Keratinocyte (primary cell): ENCODE measurements at regions not wholly inside any gene's neighbourhood (a gene's known extent, or its start where the extent isn't known, plus 50 kb on each side); places are given as distances from the start of the nearest gene placed in this dataset.

Experiments
- DNase-seq: peaks from one replicate; pipeline ENCODE4 v3.0.0-alpha.2; 2011; ENCODE audit warnings: low read depth, missing footprints, low spot score
- FAIRE-seq: peaks from 2 replicates; lab custom pipeline; 2011; peaks lifted over from hg19 to GRCh38; lab: Jason Lieb, UNC
- H2AFZ ChIP-seq: 2 replicates; pipeline ENCODE4 v1.6.0; 2012; ENCODE audit warnings: low read length, control low read depth, inconsistent platforms; ENCODE audit not compliant: control insufficient read depth
- H3K27ac ChIP-seq: 2 replicates; pipeline ENCODE4 v1.5.1; 2011; ENCODE audit warnings: low read length; ENCODE audit not compliant: control insufficient read depth, insufficient read depth
- H3K27me3 ChIP-seq: 3 replicates; pipeline ENCODE4 v1.6.0; 2011; ENCODE audit warnings: low read length; ENCODE audit not compliant: control insufficient read depth, insufficient read depth; ENCODE audit errors: extremely low read depth
- H3K36me3 ChIP-seq, 2 experiments: 2 replicates in 1 of 2; 3 replicates in 1 of 2; pipeline ENCODE4 v1.5.1; 2011; ENCODE audit warnings: low read length in 2 of 2, mild to moderate bottlenecking in 1 of 2; ENCODE audit not compliant: control insufficient read depth in 2 of 2, insufficient read depth in 2 of 2; ENCODE audit errors: extremely low read depth in 1 of 2
- H3K4me1 ChIP-seq: 3 replicates; pipeline ENCODE4 v1.5.1; 2011; ENCODE audit warnings: low read length; ENCODE audit not compliant: control insufficient read depth, insufficient read depth; ENCODE audit errors: extremely low read depth
- H3K4me2 ChIP-seq: 3 replicates; pipeline ENCODE4 v1.6.0; 2011; ENCODE audit warnings: low read depth, low read length; ENCODE audit not compliant: control insufficient read depth, insufficient read depth; ENCODE audit errors: extremely low read depth
- H3K4me3 ChIP-seq, 3 experiments: fragments of 200-600 bp in 1 of 3; sonication (generic) in 1 of 3; 2 replicates in 2 of 3; 3 replicates in 1 of 3; pipeline ENCODE4 v1.5.1; 2011 to 2016; ENCODE audit warnings: low read length in 3 of 3, mild to moderate bottlenecking in 3 of 3, control low read depth in 2 of 3, inconsistent platforms in 1 of 3, low read depth in 1 of 3, mixed read lengths in 1 of 3, mixed run types in 1 of 3, moderate library complexity in 1 of 3; ENCODE audit not compliant: control insufficient read depth in 2 of 3, insufficient read depth in 2 of 3; ENCODE audit errors: extremely low read depth in 1 of 3
- H3K79me2 ChIP-seq: 2 replicates; pipeline ENCODE4 v1.6.0; 2012; ENCODE audit warnings: low read length; ENCODE audit not compliant: control insufficient read depth, insufficient read depth
- H3K9ac ChIP-seq: 3 replicates; pipeline ENCODE4 v1.6.0; 2011; ENCODE audit warnings: low read length; ENCODE audit not compliant: control insufficient read depth, insufficient read depth; ENCODE audit errors: extremely low read depth
- H3K9me1 ChIP-seq: 3 replicates; pipeline ENCODE4 v1.6.0; 2011; ENCODE audit warnings: low read length; ENCODE audit not compliant: control insufficient read depth, insufficient read depth; ENCODE audit errors: extremely low read depth
- H3K9me3 ChIP-seq: 2 replicates; pipeline ENCODE4 v1.5.1; 2012; ENCODE audit warnings: low read depth, low read length; ENCODE audit not compliant: control insufficient read depth
- H4K20me1 ChIP-seq: 3 replicates; pipeline ENCODE4 v1.6.0; 2011; ENCODE audit warnings: low read length; ENCODE audit not compliant: control insufficient read depth, insufficient read depth; ENCODE audit errors: extremely low read depth
- EZH2 ChIP-seq: IDR thresholded peaks from one replicate; pipeline ENCODE4 v1.6.1; 2012; ENCODE audit warnings: inconsistent platforms, mild to moderate bottlenecking, low read length, moderate library complexity
- dilution Hi-C: fragments of 300-500 bp; cut with MboI; formaldehyde crosslinking; loops from one replicate; pipeline ENCODE4 v1.7.0; 2020; ENCODE audit warnings: low sequenced_read_pairs; ENCODE audit not compliant: extremely low pct_ligation_motif_present
- TF ChIP-seq, protein P1 (sequence below), 3 experiments: IDR thresholded peaks in 1 of 3; conservative IDR thresholded peaks in 1 of 3; optimal IDR thresholded peaks in 1 of 3; 2 replicates in 2 of 3; 3 replicates in 1 of 3; pipeline versions ENCODE3 to v1.5.1; 2011; ENCODE audit warnings: low read length in 3 of 3, mild to moderate bottlenecking in 3 of 3, moderate library complexity in 2 of 3, control low read depth in 1 of 3, inconsistent platforms in 1 of 3; ENCODE audit not compliant: insufficient read depth in 2 of 3; ENCODE audit errors: extremely low read depth in 1 of 3

DNA sequence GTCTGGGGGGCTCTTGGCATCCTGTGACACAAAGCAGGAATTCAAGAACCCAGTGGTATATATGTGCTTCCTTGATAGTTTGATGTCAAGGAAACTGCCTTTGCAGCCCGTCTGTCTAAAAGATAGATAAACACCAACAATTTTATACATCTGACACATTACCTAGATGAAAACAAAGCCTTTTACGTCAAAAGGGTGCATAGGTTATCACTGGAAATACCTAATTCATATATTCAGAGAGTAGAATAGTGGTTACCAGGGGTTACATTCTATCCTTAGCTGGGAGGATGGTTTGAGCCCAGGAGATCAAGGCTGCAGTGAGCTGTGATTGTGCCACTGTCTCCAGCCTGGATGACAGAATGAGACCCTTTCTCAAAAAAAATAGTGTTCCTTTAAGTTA, 356.9 kb upstream of the RASGRP1 start:
- H3K79me2 ChIP-seq = no peaks in the 10 kb centered on the region
- no peak overlapping the region for H3K4me3 ChIP-seq
- H3K4me1 ChIP-seq = no peaks in the 10 kb centered on the region
- H3K36me3 ChIP-seq = no peaks in the 10 kb centered on the region
- H3K9ac ChIP-seq = no peak overlapping the region
- TF ChIP-seq, protein P1, sequence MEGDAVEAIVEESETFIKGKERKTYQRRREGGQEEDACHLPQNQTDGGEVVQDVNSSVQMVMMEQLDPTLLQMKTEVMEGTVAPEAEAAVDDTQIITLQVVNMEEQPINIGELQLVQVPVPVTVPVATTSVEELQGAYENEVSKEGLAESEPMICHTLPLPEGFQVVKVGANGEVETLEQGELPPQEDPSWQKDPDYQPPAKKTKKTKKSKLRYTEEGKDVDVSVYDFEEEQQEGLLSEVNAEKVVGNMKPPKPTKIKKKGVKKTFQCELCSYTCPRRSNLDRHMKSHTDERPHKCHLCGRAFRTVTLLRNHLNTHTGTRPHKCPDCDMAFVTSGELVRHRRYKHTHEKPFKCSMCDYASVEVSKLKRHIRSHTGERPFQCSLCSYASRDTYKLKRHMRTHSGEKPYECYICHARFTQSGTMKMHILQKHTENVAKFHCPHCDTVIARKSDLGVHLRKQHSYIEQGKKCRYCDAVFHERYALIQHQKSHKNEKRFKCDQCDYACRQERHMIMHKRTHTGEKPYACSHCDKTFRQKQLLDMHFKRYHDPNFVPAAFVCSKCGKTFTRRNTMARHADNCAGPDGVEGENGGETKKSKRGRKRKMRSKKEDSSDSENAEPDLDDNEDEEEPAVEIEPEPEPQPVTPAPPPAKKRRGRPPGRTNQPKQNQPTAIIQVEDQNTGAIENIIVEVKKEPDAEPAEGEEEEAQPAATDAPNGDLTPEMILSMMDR (optimal IDR thresholded peaks at IDR 0.05 in 1 of 3, IDR thresholded peaks at IDR 0.05 in 1 of 3, conservative IDR thresholded peaks at IDR 0.05 in 1 of 3; ENCODE audit: extremely low read depth in 1 of 3, insufficient read depth in 2 of 3, low read length in 3 of 3) = no peak
- TF ChIP-seq EZH2 = no peak
- no peaks in the 10 kb centered on the region for H3K9me1 ChIP-seq
- H3K4me2 ChIP-seq = no peak overlapping the region
- DNase-seq (no peak), FAIRE-seq (no peak)
- dilution Hi-C loops = no loop called here
- H2AFZ ChIP-seq = no peak overlapping the region
- no peak overlapping the region for H3K27ac ChIP-seq
- H4K20me1 ChIP-seq = no peaks in the 10 kb centered on the region
- H3K9me3 ChIP-seq = no peaks in the 10 kb centered on the region
- H3K27me3 ChIP-seq = no peaks in the 10 kb centered on the region

DNA sequence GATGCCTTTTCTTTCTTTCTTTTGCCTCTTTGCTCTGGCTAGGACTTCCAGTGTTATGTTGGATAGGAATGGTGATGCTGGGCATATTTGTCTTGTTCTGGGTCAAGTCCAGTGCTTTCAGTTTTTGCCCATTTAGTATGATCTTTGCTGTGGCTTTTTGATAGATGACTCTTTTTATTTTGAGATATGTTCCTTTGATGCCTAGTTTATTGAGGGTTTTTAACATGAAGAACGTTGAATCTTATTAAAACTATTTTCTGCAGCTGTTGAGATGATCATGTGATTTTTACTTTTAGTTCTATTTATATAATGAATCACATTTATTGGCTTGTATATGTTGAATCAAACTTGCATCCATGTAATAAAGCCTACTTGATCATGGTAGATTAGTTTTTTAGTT, 363.8 kb upstream of the RASGRP1 start:
- Histone ChIP-seq H3K9ac (no peak overlapping the region), H2AFZ (no peak overlapping the region), H4K20me1 (no peaks in the 10 kb centered on the region), H3K36me3 (no peaks in the 10 kb centered on the region), H3K79me2 (no peaks in the 10 kb centered on the region), H3K27ac (no peak overlapping the region), H3K9me1 (no peaks in the 10 kb centered on the region), H3K4me1 (no peaks in the 10 kb centered on the region), H3K4me3 (no peak overlapping the region), H3K4me2 (no peak overlapping the region), H3K27me3 (no peaks in the 10 kb centered on the region), H3K9me3 (no peaks in the 10 kb centered on the region)
- FAIRE-seq (no peak), DNase-seq (no peak)
- TF ChIP-seq, protein P1 (optimal IDR thresholded peaks at IDR 0.05 in 1 of 3, IDR thresholded peaks at IDR 0.05 in 1 of 3, conservative IDR thresholded peaks at IDR 0.05 in 1 of 3; ENCODE audit: extremely low read depth in 1 of 3, insufficient read depth in 2 of 3, low read length in 3 of 3) = no peak
- TF ChIP-seq EZH2 = no peak
- dilution Hi-C loops = no loop called here
